Mesendoderm (in vitro differentiated cells): ENCODE measurements at regions not wholly inside any gene's neighbourhood (a gene's known extent, or its start where the extent isn't known, plus 50 kb on each side); places are given as distances from the start of the nearest gene placed in this dataset.
"Not testable (repeated sequence)": the region's sequence is repeated elsewhere in the genome, so short reads cannot be mapped to it uniquely, and the experiment has no call there.

Experiments
- DNase-seq: peaks from one replicate; pipeline ENCODE4 v3.0.0; 2013
- H2AK5ac ChIP-seq: 2 replicates; pipeline ENCODE4 v1.6.1; 2013; ENCODE audit warnings: low read length, inconsistent platforms
- H2BK120ac ChIP-seq: 2 replicates; pipeline ENCODE4 v1.6.1; 2013; ENCODE audit warnings: low read depth, mild to moderate bottlenecking, low read length, moderate library complexity, mixed read lengths
- H2BK15ac ChIP-seq: replicated peaks from 2 replicates; pipeline ENCODE4 v1.6.1; 2013; ENCODE audit warnings: low read depth, mild to moderate bottlenecking, moderate library complexity
- H2BK5ac ChIP-seq: 2 replicates; pipeline ENCODE4 v1.6.1; 2013; ENCODE audit warnings: low read length, inconsistent platforms
- H3K18ac ChIP-seq: 2 replicates; pipeline ENCODE4 v1.6.1; 2013; ENCODE audit warnings: mild to moderate bottlenecking, low read length, mixed read lengths
- H3K23ac ChIP-seq: one replicate; pipeline ENCODE4 v1.6.1; 2013; ENCODE audit warnings: low read length
- H3K27ac ChIP-seq: 2 replicates; pipeline ENCODE4 v1.5.1; 2013; ENCODE audit warnings: low read depth, mild to moderate bottlenecking, inconsistent platforms, low read length, moderate library complexity
- H3K27me3 ChIP-seq: 2 replicates; pipeline ENCODE4 v1.6.1; 2013; ENCODE audit warnings: low read length, control low read depth, mild to moderate bottlenecking, inconsistent platforms; ENCODE audit not compliant: insufficient read depth, poor library complexity
- H3K36me3 ChIP-seq: 2 replicates; pipeline ENCODE4 v1.6.1; 2013; ENCODE audit warnings: low read length, inconsistent platforms; ENCODE audit not compliant: control insufficient read depth, insufficient read depth
- H3K4ac ChIP-seq: one replicate; pipeline ENCODE4 v1.6.1; 2013; ENCODE audit warnings: low read depth, mild to moderate bottlenecking, low read length, moderate library complexity
- H3K4me1 ChIP-seq: 2 replicates; pipeline ENCODE4 v1.6.1; 2013; ENCODE audit warnings: low read depth, low read length, inconsistent platforms; ENCODE audit not compliant: control insufficient read depth
- H3K4me2 ChIP-seq: 2 replicates; pipeline ENCODE4 v1.6.1; 2013; ENCODE audit warnings: low read length
- H3K4me3 ChIP-seq: 2 replicates; pipeline ENCODE4 v1.5.1; 2013; ENCODE audit warnings: mild to moderate bottlenecking, low read length
- H3K56ac ChIP-seq: one replicate; pipeline ENCODE4 v1.6.1; 2013; ENCODE audit warnings: low read length
- H3K79me1 ChIP-seq: 2 replicates; pipeline ENCODE4 v1.6.1; 2013; ENCODE audit warnings: low read length, inconsistent platforms
- H3K79me2 ChIP-seq: 2 replicates; pipeline ENCODE4 v1.6.1; 2013; ENCODE audit warnings: mild to moderate bottlenecking, low read length; ENCODE audit not compliant: control insufficient read depth, insufficient read depth
- H3K9ac ChIP-seq: 2 replicates; pipeline ENCODE4 v1.6.1; 2013; ENCODE audit warnings: low read length, inconsistent platforms
- H4K5ac ChIP-seq: one replicate; pipeline ENCODE4 v1.6.1; 2013; ENCODE audit warnings: low read length
- H4K8ac ChIP-seq: one replicate; pipeline ENCODE4 v1.6.1; 2013; ENCODE audit warnings: low read depth, mild to moderate bottlenecking, control low read depth, low read length, moderate library complexity
- WGBS: extraction: QIAGEN DNeasy Blood & Tissue Kit; methylation state at CpG from one replicate; pipeline ENCODE4 v1.1.7; 2013; ENCODE audit warnings: low lambda C conversion rate, missing lambda C conversion rate; ENCODE audit not compliant: insufficient coverage; ENCODE audit errors: extremely low coverage; 5-methylcytosine and 5-hydroxymethylcytosine counted together

DNA sequence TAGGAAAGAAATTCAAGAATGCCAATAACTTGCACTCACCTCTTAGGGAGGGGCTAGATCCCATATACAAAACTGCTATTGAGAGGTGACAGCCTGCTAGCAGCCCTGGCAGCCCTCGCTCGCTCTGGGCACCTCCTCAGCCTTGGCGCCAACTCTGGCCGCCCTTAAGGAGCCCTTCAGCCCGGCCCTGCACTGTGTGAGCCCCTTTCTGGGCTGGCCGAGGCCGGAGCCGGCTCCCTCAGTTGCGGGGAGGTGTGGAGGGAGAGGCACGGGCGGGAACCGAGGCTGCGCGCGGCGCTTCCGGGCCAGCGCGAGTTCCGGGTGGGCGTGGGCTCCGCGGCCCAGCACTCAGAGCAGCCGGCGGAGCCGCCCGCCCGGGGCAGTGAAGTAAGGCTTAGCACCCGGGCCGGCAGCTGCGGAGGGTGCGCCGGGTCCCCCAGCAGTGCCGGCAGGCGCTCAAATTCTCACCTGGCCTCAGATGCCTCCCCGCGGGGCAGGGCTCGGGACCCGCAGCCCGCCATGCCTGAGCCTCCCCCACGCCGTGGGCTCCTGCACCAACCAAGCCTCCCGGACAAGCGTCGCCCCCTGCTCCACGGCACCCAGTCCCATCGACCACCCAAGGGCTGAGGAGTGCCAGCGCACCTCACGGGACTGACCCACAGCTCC lies 329.9 kb downstream of the FAM181B start:
- Histone ChIP-seq H2BK15ac (no peak overlapping the region), H3K9ac (no peak overlapping the region), H4K5ac (no peak overlapping the region), H3K4me1 (no peaks in the 10 kb centered on the region), H2BK120ac (no peak overlapping the region), H3K4me2 (no peak overlapping the region), H3K79me1 (no peaks in the 10 kb centered on the region), H3K4me3 (no peak overlapping the region), H3K23ac (no peak overlapping the region), H3K27ac (no peak overlapping the region), H3K27me3 (no peaks in the 10 kb centered on the region), H2BK5ac (no peak overlapping the region), H3K79me2 (no peaks in the 10 kb centered on the region), H4K8ac (no peak overlapping the region), H2AK5ac (no peak overlapping the region), H3K18ac (no peak overlapping the region), H3K4ac (no peak overlapping the region), H3K36me3 (no peaks in the 10 kb centered on the region), H3K56ac (no peak overlapping the region)
- WGBS: no CpG with 5 or more reads among the region's 49 CpGs
- no peak for DNase-seq

DNA sequence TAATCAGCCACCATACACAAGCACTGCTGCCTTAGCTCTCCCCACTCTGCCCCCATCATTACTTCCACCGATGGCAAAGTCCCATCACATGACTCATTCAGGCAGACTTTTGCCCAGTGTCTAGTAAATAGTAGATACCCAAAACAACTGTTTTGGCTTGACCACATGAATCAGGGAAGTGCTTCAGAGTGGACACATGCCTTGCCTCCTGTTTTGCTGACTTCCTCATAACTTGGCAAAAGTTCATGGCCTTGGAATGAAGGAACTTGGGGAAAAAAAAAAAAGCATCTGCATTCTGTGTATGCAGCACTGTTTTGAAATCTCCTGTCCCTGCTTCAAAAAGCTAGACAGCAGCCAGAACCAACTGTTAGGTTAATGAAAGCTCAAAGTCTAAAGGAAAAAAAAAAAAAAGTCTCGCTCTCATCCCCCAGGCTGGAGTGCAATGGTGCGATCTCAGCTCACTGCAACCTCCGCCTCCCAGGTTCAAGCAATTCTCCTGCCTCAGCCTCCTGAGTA lies 335.3 kb downstream of the FAM181B start:
- no peak overlapping the region for H2BK120ac ChIP-seq
- no peaks in the 10 kb centered on the region for H3K36me3 ChIP-seq
- H3K18ac ChIP-seq: no peak overlapping the region
- H3K4me1 ChIP-seq: no peaks in the 10 kb centered on the region
- no peak overlapping the region for H2AK5ac ChIP-seq
- H3K9ac ChIP-seq: no peak overlapping the region
- no peak overlapping the region for H3K4ac ChIP-seq
- H2BK5ac ChIP-seq: no peak overlapping the region
- no peak overlapping the region for H3K56ac ChIP-seq
- no peak overlapping the region for H3K23ac ChIP-seq
- H3K27ac ChIP-seq: no peak overlapping the region
- no peak overlapping the region for H3K4me2 ChIP-seq
- WGBS: no CpG with 5 or more reads among the region's 4 CpGs
- H3K79me2 ChIP-seq: no peaks in the 10 kb centered on the region
- no peak overlapping the region for H4K5ac ChIP-seq
- no peak overlapping the region for H2BK15ac ChIP-seq
- no peaks in the 10 kb centered on the region for H3K27me3 ChIP-seq
- H3K4me3 ChIP-seq: no peak overlapping the region
- no peak overlapping the region for H4K8ac ChIP-seq
- no peak for DNase-seq
- H3K79me1 ChIP-seq: no peaks in the 10 kb centered on the region

DNA sequence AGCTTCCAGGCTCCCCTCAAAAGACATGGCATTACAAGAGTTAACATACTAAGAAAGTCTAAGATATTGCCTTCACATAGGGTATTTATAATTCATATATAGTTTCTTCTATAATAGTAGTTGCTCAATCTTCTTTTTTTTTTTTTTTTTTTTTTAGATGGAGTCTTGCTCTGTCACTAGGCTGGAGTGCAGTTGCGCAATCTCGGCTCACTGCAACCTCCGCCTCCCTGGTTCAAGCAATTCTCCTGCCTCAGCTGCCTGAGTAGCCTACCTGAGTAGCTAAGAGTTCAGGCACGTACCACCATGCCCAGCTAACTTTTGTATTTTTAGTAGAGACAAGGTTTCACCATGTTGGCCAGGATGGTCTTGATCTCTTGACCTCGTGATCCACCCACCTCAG lies 337.0 kb downstream of the FAM181B start:
- not testable (repeated sequence) for H3K4ac ChIP-seq, H3K79me2 ChIP-seq, H3K9ac ChIP-seq, H2BK5ac ChIP-seq, H4K5ac ChIP-seq, DNase-seq, H3K4me1 ChIP-seq, H3K4me2 ChIP-seq, H2BK15ac ChIP-seq, H3K79me1 ChIP-seq, H3K56ac ChIP-seq, H4K8ac ChIP-seq, H3K4me3 ChIP-seq, H2AK5ac ChIP-seq, H3K27ac ChIP-seq, H3K23ac ChIP-seq, H3K36me3 ChIP-seq, H2BK120ac ChIP-seq, H3K18ac ChIP-seq, H3K27me3 ChIP-seq
- whole genome bisulfite sequencing: no CpG with 5 or more reads among the region's 5 CpGs

DNA sequence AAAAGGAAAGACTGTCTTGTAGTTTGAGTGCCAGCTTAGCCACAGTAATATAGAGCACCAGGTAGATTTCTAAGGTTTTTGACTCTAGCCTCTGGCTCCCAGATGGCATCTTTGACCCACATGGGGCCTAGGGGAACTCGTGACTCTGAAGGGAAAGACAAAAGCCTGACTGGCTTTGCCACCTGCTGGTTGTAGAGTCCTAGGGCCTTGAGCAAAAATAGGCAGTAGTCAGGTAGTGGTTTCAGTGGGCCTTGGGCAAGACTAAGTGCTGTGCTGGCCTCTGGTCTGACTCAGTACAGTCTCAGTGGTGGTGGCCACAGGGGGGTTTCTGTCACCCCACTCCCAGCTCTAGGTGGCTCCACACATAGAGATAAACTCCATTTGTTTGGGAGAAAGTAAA lies 349.4 kb downstream of the FAM181B start:
- Histone ChIP-seq H3K9ac (no peak overlapping the region), H3K4me2 (no peak overlapping the region), H2AK5ac (no peak overlapping the region), H3K27ac (no peak overlapping the region), H4K5ac (peak overlapping the region; percentile 16), H2BK15ac (no peak overlapping the region), H3K4ac (no peak overlapping the region), H3K27me3 (no peaks in the 10 kb centered on the region), H3K4me3 (no peak overlapping the region), H3K56ac (no peak overlapping the region), H3K36me3 (no peaks in the 10 kb centered on the region), H2BK120ac (no peak overlapping the region), H3K79me1 (no peaks in the 10 kb centered on the region), H3K79me2 (no peaks in the 10 kb centered on the region), H2BK5ac (no peak overlapping the region), H3K18ac (no peak overlapping the region), H3K4me1 (no peaks in the 10 kb centered on the region), H4K8ac (no peak overlapping the region), H3K23ac (no peak overlapping the region)
- no CpG with 5 or more reads among the region's 1 CpG for WGBS
- DNase-seq: peak; percentile 13

DNA sequence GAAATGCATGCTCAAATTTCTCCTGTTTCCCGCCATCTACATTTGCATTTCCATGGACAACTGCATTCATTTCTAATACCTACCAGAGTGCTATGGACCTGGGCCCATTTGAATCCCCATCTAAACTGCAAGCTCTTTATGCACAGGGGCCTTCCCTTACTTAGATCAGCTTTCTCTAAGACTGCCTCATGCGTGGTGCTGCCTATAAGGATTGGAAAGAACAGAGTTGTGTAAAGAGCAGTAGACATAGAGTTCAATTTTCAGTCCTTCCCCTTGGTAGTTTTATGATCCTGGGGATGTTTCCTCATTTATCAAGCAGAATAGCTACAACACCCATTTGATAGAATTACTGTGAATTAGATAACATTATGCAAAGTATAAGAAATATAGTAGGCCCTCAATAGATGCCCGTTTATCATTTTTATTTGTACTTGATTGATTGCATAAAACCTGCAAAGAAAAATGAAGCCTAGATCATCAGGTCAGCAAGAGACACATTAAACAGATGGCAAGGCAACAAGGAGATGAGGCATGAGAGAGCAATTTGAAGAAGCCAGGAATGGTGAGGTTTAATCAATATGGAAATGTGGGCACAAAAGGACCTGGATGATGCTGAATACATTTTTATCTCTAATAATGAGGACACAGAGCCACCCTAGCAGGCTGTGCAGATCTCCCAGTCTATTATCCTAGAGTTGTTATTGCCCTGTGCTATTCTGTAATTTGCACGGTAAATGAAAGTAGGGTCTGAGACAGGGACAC lies 359.7 kb downstream of the FAM181B start:
- Histone ChIP-seq H2AK5ac (no peak overlapping the region), H3K36me3 (no peaks in the 10 kb centered on the region), H2BK15ac (no peak overlapping the region), H2BK5ac (no peak overlapping the region), H3K4me2 (no peak overlapping the region), H4K8ac (no peak overlapping the region), H3K56ac (no peak overlapping the region), H3K23ac (no peak overlapping the region), H3K27me3 (no peaks in the 10 kb centered on the region), H3K18ac (no peak overlapping the region), H3K4ac (no peak overlapping the region), H3K79me2 (no peaks in the 10 kb centered on the region), H3K4me1 (no peaks in the 10 kb centered on the region), H3K27ac (no peak overlapping the region), H3K79me1 (no peaks in the 10 kb centered on the region), H2BK120ac (no peak overlapping the region), H4K5ac (no peak overlapping the region), H3K9ac (no peak overlapping the region), H3K4me3 (no peak overlapping the region)
- WGBS: no CpG with 5 or more reads among the region's 4 CpGs
- no peak for DNase-seq
